Fibroblast of gingiva (primary cell): ENCODE measurements at regions not wholly inside any gene's neighbourhood (a gene's known extent, or its start where the extent isn't known, plus 50 kb on each side); places are given as distances from the start of the nearest gene placed in this dataset.

Source experiments
- DNase-seq: peaks from one replicate; pipeline ENCODE4 v3.0.0-alpha.2; 2011; ENCODE audit warnings: low read depth

GRCh38 chr6:137761487-137761886 is 105.6 kb upstream of the TNFAIP3 start:
- no peak for DNase-seq

GRCh38 chr6:137762168-137763090 is 104.6 kb upstream of the TNFAIP3 start:
- DNase-seq, result no peak

- DNase-seq, result no peak
Measured at GRCh38 chr6:137763436-137763835, 103.6 kb upstream of the TNFAIP3 start.

- no peak for DNase-seq
Measured at GRCh38 chr6:137763886-137764285, 103.2 kb upstream of the TNFAIP3 start.

GRCh38 chr6:137764464-137764863 is 102.6 kb upstream of the TNFAIP3 start:
- peak; percentile 42 for DNase-seq

GRCh38 chr6:137765059-137765458 is 102.0 kb upstream of the TNFAIP3 start:
- no peak for DNase-seq

- DNase-seq, result no peak
Measured at GRCh38 chr6:137766596-137767370, 100.3 kb upstream of the TNFAIP3 start.

GRCh38 chr6:137767465-137767864 is 99.6 kb upstream of the TNFAIP3 start:
- DNase-seq, result no peak

GRCh38 chr6:137767911-137768690 is 99.0 kb upstream of the TNFAIP3 start:
- DNase-seq, result no peak

- no peak for DNase-seq
Measured at GRCh38 chr6:137768935-137769334, 98.1 kb upstream of the TNFAIP3 start.

- DNase-seq, result no peak
Measured at GRCh38 chr6:137769797-137770362, 97.2 kb upstream of the TNFAIP3 start.

GRCh38 chr6:137772541-137773250 is 94.4 kb upstream of the TNFAIP3 start:
- no peak for DNase-seq

GRCh38 chr6:137775227-137775626 is 91.8 kb upstream of the TNFAIP3 start:
- no peak for DNase-seq

- no peak for DNase-seq
Measured at GRCh38 chr6:137775720-137776119, 91.3 kb upstream of the TNFAIP3 start.

- no peak for DNase-seq
Measured at GRCh38 chr6:137776256-137776655, 90.8 kb upstream of the TNFAIP3 start.

- DNase-seq, result peak; percentile 56
Measured at GRCh38 chr6:137776786-137777686, 90.0 kb upstream of the TNFAIP3 start.

- peak; percentile 21 for DNase-seq
Measured at GRCh38 chr6:137777687-137778075, 89.4 kb upstream of the TNFAIP3 start.

GRCh38 chr6:137779982-137780381 is 87.1 kb upstream of the TNFAIP3 start:
- no peak for DNase-seq

GRCh38 chr6:137780447-137781034 is 86.5 kb upstream of the TNFAIP3 start:
- DNase-seq, result no peak

- DNase-seq, result no peak
Measured at GRCh38 chr6:137781639-137782038, 85.4 kb upstream of the TNFAIP3 start.
